H1 (cell line): ENCODE measurements at regions not wholly inside any gene's neighbourhood (a gene's known extent, or its start where the extent isn't known, plus 50 kb on each side); places are given as distances from the start of the nearest gene placed in this dataset.

Experiments
- BRCA1 ChIP-seq: IDR thresholded peaks from 2 replicates; pipeline ENCODE4 v1.6.1; 2012; ENCODE audit warnings: low read depth, low read length, improper control_type of control experiment
- CBX5 ChIP-seq: fragments of 300-800, 300-1000 bp; sonication (generic); IDR thresholded peaks from 2 replicates; pipeline ENCODE4 v1.7.1; 2016; ENCODE audit warnings: antibody characterized with exemption, low read length, low read depth
- CEBPB ChIP-seq: IDR thresholded peaks from 2 replicates; pipeline ENCODE4 v1.6.1; 2012; ENCODE audit warnings: low read depth, low read length
- CREB1 ChIP-seq: IDR thresholded peaks from 2 replicates; pipeline ENCODE4 v1.6.1; 2012; ENCODE audit warnings: inconsistent platforms
- CTCF ChIP-seq, 3 experiments: IDR thresholded peaks; 1 replicate in 2 of 3; 2 replicates in 1 of 3; pipeline versions ENCODE4 v1.5.1 to v1.6.1; 2011; ENCODE audit warnings: low read length in 3 of 3, mild to moderate bottlenecking in 3 of 3, inconsistent platforms in 2 of 3, low read depth in 1 of 3, moderate library complexity in 1 of 3; ENCODE audit not compliant: insufficient read depth in 1 of 3; ENCODE audit errors: control extremely low read depth in 1 of 3
- EZH2 ChIP-seq: fragments of 200-600 bp; sonication (generic); IDR thresholded peaks from 2 replicates; pipeline ENCODE4 v1.7.1; 2012; ENCODE audit warnings: low read depth, mild to moderate bottlenecking, moderate library complexity, low read length, inconsistent platforms; ENCODE audit not compliant: severe bottlenecking
- JUN ChIP-seq: IDR thresholded peaks from 2 replicates; pipeline ENCODE4 v1.6.1; 2011; ENCODE audit warnings: low read depth, mild to moderate bottlenecking, improper control_type of control experiment, low read length
- POLR2A ChIP-seq, 2 experiments: IDR thresholded peaks; 1 replicate in 1 of 2; 2 replicates in 1 of 2; pipeline ENCODE4 v1.6.1; 2011; ENCODE audit warnings: low read depth in 2 of 2, low read length in 2 of 2, mild to moderate bottlenecking in 2 of 2; ENCODE audit errors: control extremely low read depth in 1 of 2
- POLR2AphosphoS5 ChIP-seq: IDR thresholded peaks from 2 replicates; pipeline ENCODE4 v1.6.1; 2011; ENCODE audit warnings: low read depth, low read length

DNA sequence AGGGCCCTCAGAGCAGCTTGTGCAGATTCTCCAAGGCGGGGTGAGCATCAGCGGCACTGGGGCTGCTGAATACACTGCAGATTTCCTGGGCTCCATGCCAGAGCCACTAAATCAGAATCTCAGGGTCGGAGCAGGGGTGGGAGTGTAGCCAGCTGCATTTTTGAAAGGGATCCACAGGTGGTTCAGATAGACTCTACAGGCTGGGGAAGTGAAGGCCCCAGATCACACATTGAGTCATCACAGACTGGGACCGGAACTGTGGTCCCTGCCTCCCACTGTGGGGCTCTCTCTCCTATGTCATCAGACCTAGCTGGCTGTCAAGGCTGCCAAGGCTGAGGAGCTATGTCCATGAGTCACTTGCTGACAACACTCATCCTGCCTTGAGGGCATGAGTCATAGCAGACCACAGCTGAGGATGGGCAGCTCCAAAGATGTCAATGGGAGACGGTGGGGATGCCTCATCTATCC lies 162.3 kb upstream of the MAMLD1 start:
- no peak for TF ChIP-seq CTCF (IDR thresholded peaks at IDR 0.05; ENCODE audit: control extremely low read depth in 1 of 3, insufficient read depth in 1 of 3, low read depth in 1 of 3, low read length in 3 of 3)
- no peak for TF ChIP-seq EZH2
- TF ChIP-seq POLR2AphosphoS5, result no peak
- no peak for TF ChIP-seq BRCA1
- TF ChIP-seq POLR2A (IDR thresholded peaks at IDR 0.05; ENCODE audit: control extremely low read depth in 1 of 2, low read depth in 2 of 2, low read length in 2 of 2), result no peak
- TF ChIP-seq JUN, result no peak
- TF ChIP-seq CBX5, result no peak
- TF ChIP-seq CEBPB, result no peak
- TF ChIP-seq CREB1, result no peak
